MM.1S (cell line): ENCODE measurements at regions not wholly inside any gene's neighbourhood (a gene's known extent, or its start where the extent isn't known, plus 50 kb on each side); places are given as distances from the start of the nearest gene placed in this dataset.

Source experiments
- DNase-seq: peaks from one replicate; pipeline ENCODE4 v3.0.0-alpha.2; 2015
- H2AFZ ChIP-seq: fragments of 300-600 bp; sonication (generic); 2 replicates; pipeline ENCODE4 v1.6.0; 2016; ENCODE audit warnings: antibody characterized with exemption, low read length
- H3F3A ChIP-seq: fragments of 300-600 bp; sonication (generic); 2 replicates; pipeline ENCODE4 v1.6.1; 2016; ENCODE audit warnings: mild to moderate bottlenecking, antibody characterized with exemption, low read length, moderate library complexity, mixed read lengths; ENCODE audit not compliant: insufficient read depth
- H3K27ac ChIP-seq: fragments of 300-600 bp; sonication (generic); 2 replicates; pipeline ENCODE4 v1.5.1; 2016; ENCODE audit warnings: mild to moderate bottlenecking, low read length
- H3K27me3 ChIP-seq: fragments of 300-600 bp; sonication (generic); replicated peaks from 2 replicates; pipeline ENCODE4 v1.6.0; 2016; ENCODE audit warnings: low read length; ENCODE audit not compliant: insufficient read depth
- H3K36me3 ChIP-seq: fragments of 300-600 bp; sonication (generic); replicated peaks from 2 replicates; pipeline ENCODE4 v1.6.1; 2016; ENCODE audit warnings: mild to moderate bottlenecking, low read length, mixed read lengths; ENCODE audit not compliant: insufficient read depth
- H3K4me1 ChIP-seq: fragments of 300-600 bp; sonication (generic); 2 replicates; pipeline ENCODE4 v1.6.1; 2016; ENCODE audit warnings: low read length, mixed read lengths
- H3K4me2 ChIP-seq: fragments of 300-600 bp; sonication (generic); 2 replicates; pipeline ENCODE4 v1.6.0; 2016; ENCODE audit warnings: low read depth, low read length
- H3K4me3 ChIP-seq: fragments of 300-600 bp; sonication (generic); 2 replicates; pipeline ENCODE4 v1.5.1; 2016; ENCODE audit warnings: low read length, mixed read lengths
- H3K79me2 ChIP-seq: fragments of 300-600 bp; sonication (generic); 2 replicates; pipeline ENCODE4 v1.6.1; 2016; ENCODE audit warnings: mixed run types, low read length, mixed read lengths
- H3K9ac ChIP-seq: fragments of 300-600 bp; sonication (generic); 2 replicates; pipeline ENCODE4 v1.6.1; 2016; ENCODE audit warnings: low read length, mixed read lengths
- H3K9me2 ChIP-seq: fragments of 300-600 bp; sonication (generic); replicated peaks from 2 replicates; pipeline ENCODE4 v1.6.1; 2016; ENCODE audit warnings: mild to moderate bottlenecking, low read length, mixed read lengths; ENCODE audit not compliant: insufficient read depth
- H3K9me3 ChIP-seq: fragments of 300-600 bp; sonication (generic); replicated peaks from 2 replicates; pipeline ENCODE4 v1.6.1; 2016; ENCODE audit warnings: mild to moderate bottlenecking, low read length, mixed read lengths; ENCODE audit not compliant: insufficient read depth
- H4K20me1 ChIP-seq: fragments of 300-600 bp; sonication (generic); 2 replicates; pipeline ENCODE4 v1.6.1; 2016; ENCODE audit warnings: mild to moderate bottlenecking, low read length, moderate library complexity, mixed read lengths; ENCODE audit not compliant: insufficient read depth
- EZH2 ChIP-seq: fragments of 300-600 bp; sonication (generic); optimal IDR thresholded peaks from 2 replicates; pipeline ENCODE3; 2017; ENCODE audit warnings: low read depth, mild to moderate bottlenecking, antibody characterized with exemption, low read length, mixed read lengths
- EZH2phosphoT487 ChIP-seq: fragments of 300-600 bp; sonication (generic); IDR thresholded peaks from 2 replicates; pipeline ENCODE4 v1.6.1; 2018; ENCODE audit warnings: antibody characterized with exemption, low read length
- TF ChIP-seq, protein P1 (sequence below): fragments of 300-600 bp; sonication (generic); IDR thresholded peaks from 2 replicates; pipeline ENCODE4 v1.5.1; 2016; ENCODE audit warnings: antibody characterized with exemption, low read length, mixed read lengths

DNA sequence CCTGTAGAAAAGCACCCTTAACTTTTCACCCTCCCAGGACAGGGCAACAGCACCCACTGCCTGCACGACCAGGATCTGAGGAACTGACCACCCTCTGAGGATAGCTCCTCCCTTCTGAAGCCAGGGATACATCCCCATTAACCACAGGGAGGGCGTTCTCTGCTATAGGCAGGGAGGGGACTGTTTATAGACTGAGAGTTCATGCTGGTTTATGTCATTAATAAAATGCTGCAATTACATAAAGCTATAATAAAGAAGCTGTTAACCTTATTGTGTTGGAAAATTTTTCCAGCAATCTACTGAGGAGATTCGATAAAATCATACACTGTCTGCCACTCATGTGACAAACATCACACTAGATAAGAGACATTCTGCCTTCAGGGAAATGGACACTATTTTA lies 232.4 kb upstream of the SFSWAP start:
- no peaks in the 10 kb centered on the region for H3K79me2 ChIP-seq
- no peak overlapping the region for H3K4me3 ChIP-seq
- H2AFZ ChIP-seq, result no peak overlapping the region
- H3K4me1 ChIP-seq, result no peaks in the 10 kb centered on the region
- H3K27me3 ChIP-seq, result no peaks in the 10 kb centered on the region
- H3K36me3 ChIP-seq, result no peaks in the 10 kb centered on the region
- no peaks in the 10 kb centered on the region for H3F3A ChIP-seq
- no peak overlapping the region for H3K27ac ChIP-seq
- no peak overlapping the region for H3K9ac ChIP-seq
- no peak overlapping the region for H3K4me2 ChIP-seq
- no peaks in the 10 kb centered on the region for H3K9me3 ChIP-seq
- DNase-seq, result no peak
- TF ChIP-seq EZH2phosphoT487 (no peak), EZH2 (no peak)
- TF ChIP-seq, protein P1, sequence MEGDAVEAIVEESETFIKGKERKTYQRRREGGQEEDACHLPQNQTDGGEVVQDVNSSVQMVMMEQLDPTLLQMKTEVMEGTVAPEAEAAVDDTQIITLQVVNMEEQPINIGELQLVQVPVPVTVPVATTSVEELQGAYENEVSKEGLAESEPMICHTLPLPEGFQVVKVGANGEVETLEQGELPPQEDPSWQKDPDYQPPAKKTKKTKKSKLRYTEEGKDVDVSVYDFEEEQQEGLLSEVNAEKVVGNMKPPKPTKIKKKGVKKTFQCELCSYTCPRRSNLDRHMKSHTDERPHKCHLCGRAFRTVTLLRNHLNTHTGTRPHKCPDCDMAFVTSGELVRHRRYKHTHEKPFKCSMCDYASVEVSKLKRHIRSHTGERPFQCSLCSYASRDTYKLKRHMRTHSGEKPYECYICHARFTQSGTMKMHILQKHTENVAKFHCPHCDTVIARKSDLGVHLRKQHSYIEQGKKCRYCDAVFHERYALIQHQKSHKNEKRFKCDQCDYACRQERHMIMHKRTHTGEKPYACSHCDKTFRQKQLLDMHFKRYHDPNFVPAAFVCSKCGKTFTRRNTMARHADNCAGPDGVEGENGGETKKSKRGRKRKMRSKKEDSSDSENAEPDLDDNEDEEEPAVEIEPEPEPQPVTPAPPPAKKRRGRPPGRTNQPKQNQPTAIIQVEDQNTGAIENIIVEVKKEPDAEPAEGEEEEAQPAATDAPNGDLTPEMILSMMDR, result no peak
- H3K9me2 ChIP-seq, result no peaks in the 10 kb centered on the region
- no peaks in the 10 kb centered on the region for H4K20me1 ChIP-seq

DNA sequence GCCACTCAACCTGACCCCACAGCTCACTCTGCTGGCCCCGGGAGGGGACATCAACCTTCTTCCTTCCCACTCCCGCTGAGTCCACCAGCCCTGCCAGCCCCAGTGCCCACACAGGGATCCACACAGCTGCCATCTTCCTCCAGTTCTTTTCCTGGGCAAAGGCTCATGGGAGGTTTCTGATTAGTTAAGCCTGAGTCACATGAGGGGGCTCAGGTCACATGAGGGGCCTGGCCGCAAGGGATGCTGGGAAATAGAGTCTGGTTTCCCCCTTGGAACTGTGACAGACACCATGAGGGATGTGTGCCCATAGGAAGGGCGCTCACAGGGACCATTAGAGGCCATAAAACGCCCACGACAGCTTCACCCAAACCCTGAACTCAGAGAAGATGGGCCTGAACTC lies 228.7 kb upstream of the SFSWAP start:
- Histone ChIP-seq H3K36me3 (no peaks in the 10 kb centered on the region), H3K27me3 (no peaks in the 10 kb centered on the region), H4K20me1 (no peaks in the 10 kb centered on the region), H3K79me2 (no peaks in the 10 kb centered on the region), H2AFZ (no peak overlapping the region), H3K9ac (no peak overlapping the region), H3K4me2 (no peak overlapping the region), H3K27ac (no peak overlapping the region), H3K9me3 (no peaks in the 10 kb centered on the region), H3F3A (no peaks in the 10 kb centered on the region), H3K9me2 (no peaks in the 10 kb centered on the region), H3K4me1 (no peaks in the 10 kb centered on the region), H3K4me3 (no peak overlapping the region)
- no peak for DNase-seq
- TF ChIP-seq EZH2phosphoT487 (no peak), EZH2 (no peak)
- TF ChIP-seq, protein P1, result no peak

DNA sequence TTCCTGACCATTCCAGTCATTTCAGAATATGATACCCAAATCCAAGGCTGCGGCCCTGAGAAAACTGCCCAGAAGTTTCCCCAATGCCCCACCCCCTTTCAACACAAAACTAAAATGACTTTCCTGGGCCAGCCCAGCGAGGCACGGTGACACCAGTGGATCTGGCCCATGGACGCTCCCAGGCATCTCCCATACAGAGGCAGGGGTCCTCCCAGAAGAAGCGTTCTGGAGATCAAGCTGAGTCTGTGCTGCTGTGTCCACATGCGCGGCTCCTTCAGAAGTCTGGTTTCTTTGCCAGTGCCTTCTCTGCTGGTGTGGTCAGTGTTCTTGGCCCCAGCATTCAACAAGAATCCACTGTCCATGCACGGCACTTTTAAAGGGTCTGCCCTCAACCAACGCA lies 228.2 kb upstream of the SFSWAP start:
- Histone ChIP-seq H3K9me2 (no peaks in the 10 kb centered on the region), H3K27ac (no peak overlapping the region), H2AFZ (no peak overlapping the region), H4K20me1 (no peaks in the 10 kb centered on the region), H3K36me3 (no peaks in the 10 kb centered on the region), H3K4me2 (no peak overlapping the region), H3F3A (no peaks in the 10 kb centered on the region), H3K4me3 (no peak overlapping the region), H3K9me3 (no peaks in the 10 kb centered on the region), H3K79me2 (no peaks in the 10 kb centered on the region), H3K27me3 (no peaks in the 10 kb centered on the region), H3K9ac (no peak overlapping the region), H3K4me1 (no peaks in the 10 kb centered on the region)
- no peak for TF ChIP-seq EZH2phosphoT487
- TF ChIP-seq, protein P1, result no peak
- no peak for TF ChIP-seq EZH2
- DNase-seq, result no peak
